B cell (primary cell): ENCODE measurements at regions not wholly inside any gene's neighbourhood (a gene's known extent, or its start where the extent isn't known, plus 50 kb on each side); places are given as distances from the start of the nearest gene placed in this dataset.

Experiments used
- EZH2 ChIP-seq: IDR thresholded peaks from 2 replicates; pipeline ENCODE4 v1.6.1; 2012; ENCODE audit warnings: borderline replicate concordance, low read depth, mild to moderate bottlenecking, moderate library complexity, low read length; ENCODE audit not compliant: insufficient read depth, poor library complexity, severe bottlenecking
- TF ChIP-seq, protein P1 (sequence below): fragments of 200-600 bp; IDR thresholded peaks from one replicate; pipeline ENCODE4 v1.8.0; 2022; ENCODE audit warnings: antibody characterized with exemption, mild to moderate bottlenecking

DNA sequence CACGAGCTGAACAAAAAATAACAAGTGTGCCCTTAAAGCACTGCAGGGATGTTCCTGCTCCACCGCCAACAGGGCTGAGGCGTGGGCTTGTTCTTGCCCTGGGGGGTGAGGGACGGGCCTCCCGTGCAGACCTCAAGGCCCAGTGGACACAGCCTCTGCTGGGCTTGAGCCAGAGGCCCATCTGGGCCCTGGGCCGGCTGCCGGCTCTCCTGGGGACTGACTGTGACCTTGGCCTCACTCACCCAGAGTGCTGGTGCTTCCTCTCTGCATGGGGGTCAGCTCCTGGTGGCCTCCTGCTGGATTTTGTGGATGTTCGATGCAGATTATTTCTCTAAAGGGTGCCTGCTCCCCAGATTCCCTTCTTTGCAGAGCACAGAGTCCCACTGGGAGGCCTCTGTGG lies 54.2 kb upstream of the CDR2 start:
- TF ChIP-seq, protein P1, sequence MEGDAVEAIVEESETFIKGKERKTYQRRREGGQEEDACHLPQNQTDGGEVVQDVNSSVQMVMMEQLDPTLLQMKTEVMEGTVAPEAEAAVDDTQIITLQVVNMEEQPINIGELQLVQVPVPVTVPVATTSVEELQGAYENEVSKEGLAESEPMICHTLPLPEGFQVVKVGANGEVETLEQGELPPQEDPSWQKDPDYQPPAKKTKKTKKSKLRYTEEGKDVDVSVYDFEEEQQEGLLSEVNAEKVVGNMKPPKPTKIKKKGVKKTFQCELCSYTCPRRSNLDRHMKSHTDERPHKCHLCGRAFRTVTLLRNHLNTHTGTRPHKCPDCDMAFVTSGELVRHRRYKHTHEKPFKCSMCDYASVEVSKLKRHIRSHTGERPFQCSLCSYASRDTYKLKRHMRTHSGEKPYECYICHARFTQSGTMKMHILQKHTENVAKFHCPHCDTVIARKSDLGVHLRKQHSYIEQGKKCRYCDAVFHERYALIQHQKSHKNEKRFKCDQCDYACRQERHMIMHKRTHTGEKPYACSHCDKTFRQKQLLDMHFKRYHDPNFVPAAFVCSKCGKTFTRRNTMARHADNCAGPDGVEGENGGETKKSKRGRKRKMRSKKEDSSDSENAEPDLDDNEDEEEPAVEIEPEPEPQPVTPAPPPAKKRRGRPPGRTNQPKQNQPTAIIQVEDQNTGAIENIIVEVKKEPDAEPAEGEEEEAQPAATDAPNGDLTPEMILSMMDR: no peak
- no peak for TF ChIP-seq EZH2
